VCaP (cell line): ENCODE measurements at regions not wholly inside any gene's neighbourhood (a gene's known extent, or its start where the extent isn't known, plus 50 kb on each side); places are given as distances from the start of the nearest gene placed in this dataset.
"Not testable (repeated sequence)": the region's sequence is repeated elsewhere in the genome, so short reads cannot be mapped to it uniquely, and the experiment has no call there.

Experiments used
- H3K27ac ChIP-seq: fragments of 450-650 bp; 2 replicates; pipeline ENCODE4 v1.5.1; 2017
- CTCF ChIP-seq: fragments of 450-650 bp; conservative IDR thresholded peaks from 2 replicates; pipeline ENCODE4 v1.5.1; 2017; ENCODE audit warnings: mild to moderate bottlenecking, moderate library complexity

GRCh38 chr5:14028938-14029584 is 84.6 kb upstream of the DNAH5 start:
- H3K27ac ChIP-seq = no peak overlapping the region
- no peak for TF ChIP-seq CTCF

- no peak for TF ChIP-seq CTCF
- H3K27ac ChIP-seq = no peak overlapping the region
Measured at GRCh38 chr5:14028188-14028587, 83.7 kb upstream of the DNAH5 start.

- peak; percentile 55 for TF ChIP-seq CTCF
- H3K27ac ChIP-seq = peak overlapping the region; percentile 53
Measured at GRCh38 chr5:14025569-14026286, 81.2 kb upstream of the DNAH5 start.

- H3K27ac ChIP-seq = no peak overlapping the region
- no peak for TF ChIP-seq CTCF
Measured at GRCh38 chr5:14022971-14023370, 78.5 kb upstream of the DNAH5 start.

GRCh38 chr5:14020944-14021343 is 76.5 kb upstream of the DNAH5 start:
- H3K27ac ChIP-seq = not testable (repeated sequence)

GRCh38 chr5:14019768-14020290 is 75.3 kb upstream of the DNAH5 start:
- no peak for TF ChIP-seq CTCF
- no peak overlapping the region for H3K27ac ChIP-seq

- peak overlapping the region; percentile 84 for H3K27ac ChIP-seq
- TF ChIP-seq CTCF = no peak
Measured at GRCh38 chr5:14017904-14018303, 73.4 kb upstream of the DNAH5 start.

GRCh38 chr5:14016549-14016948 is 72.1 kb upstream of the DNAH5 start:
- H3K27ac ChIP-seq = peak overlapping the region; percentile 84
- TF ChIP-seq CTCF = no peak
